ENCODE measurements at regions not wholly inside any gene's neighbourhood (a gene's known extent, or its start where the extent isn't known, plus 50 kb on each side); places are given as distances from the start of the nearest gene placed in this dataset.

DNA sequence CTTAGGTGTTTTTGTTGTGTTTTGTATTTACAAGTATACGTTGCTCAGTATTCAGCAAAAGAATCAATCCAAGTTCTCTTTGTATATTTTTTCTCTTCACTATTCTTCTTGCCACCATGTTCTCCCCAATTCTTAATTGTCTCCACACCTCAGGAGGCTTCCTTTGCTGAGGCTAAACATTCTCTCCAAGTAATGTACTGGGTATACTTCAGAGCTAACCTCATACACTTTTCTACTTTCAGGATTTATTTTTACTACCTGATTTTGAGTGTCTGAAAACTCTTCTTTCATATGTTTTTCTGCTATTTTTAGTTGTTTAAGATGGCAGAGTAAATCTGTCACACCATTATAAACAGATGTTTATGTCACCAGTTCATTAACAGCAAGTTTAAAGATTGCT is 354.8 kb upstream of the KCND2 start:
- 82% methylated on average over 1 of the region's 1 CpG for WGBS

DNA sequence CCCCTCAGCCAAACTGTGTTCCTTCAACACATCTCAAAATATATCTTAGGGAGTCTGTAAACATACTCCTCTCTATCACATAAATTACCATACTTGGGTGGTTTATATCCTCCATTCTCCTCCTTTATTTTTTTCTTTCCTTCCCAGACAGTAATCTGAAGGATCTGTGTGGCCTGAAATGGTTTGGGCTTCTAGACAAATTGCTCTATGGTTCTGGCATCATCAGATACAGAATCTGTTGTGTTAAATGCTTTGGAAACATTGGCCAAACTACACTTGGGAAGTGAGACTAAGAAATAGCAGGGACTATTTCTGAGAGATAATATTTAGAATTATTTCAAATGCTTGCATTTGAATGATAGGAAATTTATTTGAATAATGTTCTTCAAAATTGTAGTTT is 353.0 kb upstream of the KCND2 start:
- intact Hi-C loops (cut with DNase I) = no loop called here
- Histone ChIP-seq H3K36me3 (no peaks in the 10 kb centered on the region), H3K4me3 (no peak overlapping the region), H3K27ac (no peak overlapping the region), H3K27me3 (replicated peaks; ENCODE audit: insufficient read depth) (no peaks in the 10 kb centered on the region), H3K9me3 (no peaks in the 10 kb centered on the region), H3K4me1 (replicated peaks) (no peaks in the 10 kb centered on the region)
- no peak for DNase-seq (ENCODE audit: low spot score)
- TF ChIP-seq, protein P1, sequence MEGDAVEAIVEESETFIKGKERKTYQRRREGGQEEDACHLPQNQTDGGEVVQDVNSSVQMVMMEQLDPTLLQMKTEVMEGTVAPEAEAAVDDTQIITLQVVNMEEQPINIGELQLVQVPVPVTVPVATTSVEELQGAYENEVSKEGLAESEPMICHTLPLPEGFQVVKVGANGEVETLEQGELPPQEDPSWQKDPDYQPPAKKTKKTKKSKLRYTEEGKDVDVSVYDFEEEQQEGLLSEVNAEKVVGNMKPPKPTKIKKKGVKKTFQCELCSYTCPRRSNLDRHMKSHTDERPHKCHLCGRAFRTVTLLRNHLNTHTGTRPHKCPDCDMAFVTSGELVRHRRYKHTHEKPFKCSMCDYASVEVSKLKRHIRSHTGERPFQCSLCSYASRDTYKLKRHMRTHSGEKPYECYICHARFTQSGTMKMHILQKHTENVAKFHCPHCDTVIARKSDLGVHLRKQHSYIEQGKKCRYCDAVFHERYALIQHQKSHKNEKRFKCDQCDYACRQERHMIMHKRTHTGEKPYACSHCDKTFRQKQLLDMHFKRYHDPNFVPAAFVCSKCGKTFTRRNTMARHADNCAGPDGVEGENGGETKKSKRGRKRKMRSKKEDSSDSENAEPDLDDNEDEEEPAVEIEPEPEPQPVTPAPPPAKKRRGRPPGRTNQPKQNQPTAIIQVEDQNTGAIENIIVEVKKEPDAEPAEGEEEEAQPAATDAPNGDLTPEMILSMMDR (IDR thresholded peaks at IDR 0.05) = no peak
- TF ChIP-seq POLR2A (IDR thresholded peaks at IDR 0.05) (no peak), POLR2AphosphoS5 (IDR thresholded peaks at IDR 0.05) (no peak)

More for the DNA sequence above, 354.8 kb upstream of the KCND2 start:
- no peak for DNase-seq (ENCODE audit: low spot score)
- Histone ChIP-seq H3K36me3 (no peaks in the 10 kb centered on the region), H3K27ac (no peak overlapping the region), H3K27me3 (replicated peaks; ENCODE audit: insufficient read depth) (no peaks in the 10 kb centered on the region), H3K4me1 (replicated peaks) (no peaks in the 10 kb centered on the region), H3K4me3 (no peak overlapping the region), H3K9me3 (no peaks in the 10 kb centered on the region)
- TF ChIP-seq, protein P1 (IDR thresholded peaks at IDR 0.05) = no peak
- no peak for TF ChIP-seq POLR2A (IDR thresholded peaks at IDR 0.05)
- no peak for TF ChIP-seq POLR2AphosphoS5 (IDR thresholded peaks at IDR 0.05)
- intact Hi-C loops (cut with DNase I) = no loop called here

DNA sequence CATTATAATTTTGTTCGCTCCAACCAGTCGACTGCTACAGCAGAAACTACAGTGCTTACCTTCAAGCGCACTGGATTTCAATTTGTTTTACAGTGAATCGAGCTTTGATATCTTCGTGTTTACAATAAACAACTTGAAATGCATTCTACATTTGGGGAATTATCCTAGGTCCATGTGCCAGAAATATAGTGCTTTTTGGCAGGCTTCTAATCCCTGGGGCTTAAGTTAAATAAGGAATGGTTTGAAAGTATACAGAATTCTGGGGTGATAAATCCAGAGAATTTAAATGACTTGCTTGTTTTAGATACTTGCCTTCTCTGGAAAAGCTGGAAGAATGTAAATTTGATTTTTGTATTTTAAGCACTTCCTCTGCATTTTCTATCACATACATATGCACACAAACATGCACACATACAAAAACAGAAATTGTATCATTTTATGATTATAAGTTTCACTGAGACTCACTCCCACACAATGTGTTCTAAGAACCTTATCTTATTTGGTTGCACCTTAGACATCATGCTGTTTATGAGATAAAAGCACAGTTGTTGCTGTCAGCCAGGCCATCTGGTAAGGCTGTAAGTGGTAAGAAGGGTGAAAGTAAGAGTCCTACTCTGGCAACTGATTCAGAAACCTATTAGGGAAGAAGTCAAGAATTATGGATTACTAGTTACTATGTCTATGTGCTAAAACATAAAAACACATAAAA is 347.2 kb upstream of the KCND2 start:
- intact Hi-C loops (cut with DNase I) = no loop called here
- no peak overlapping the region for H3K27ac ChIP-seq
- no peaks in the 10 kb centered on the region for H3K4me1 ChIP-seq (replicated peaks)
- H3K27me3 ChIP-seq (replicated peaks; ENCODE audit: insufficient read depth) = no peaks in the 10 kb centered on the region
- no peak for DNase-seq (ENCODE audit: low spot score)
- TF ChIP-seq POLR2AphosphoS5 (IDR thresholded peaks at IDR 0.05) (no peak), POLR2A (IDR thresholded peaks at IDR 0.05) (no peak)
- TF ChIP-seq, protein P1 (IDR thresholded peaks at IDR 0.05) = no peak
- H3K36me3 ChIP-seq = no peaks in the 10 kb centered on the region
- H3K4me3 ChIP-seq = no peak overlapping the region
- no peaks in the 10 kb centered on the region for H3K9me3 ChIP-seq
- 88% methylated on average over 5 of the region's 5 CpGs for WGBS

DNA sequence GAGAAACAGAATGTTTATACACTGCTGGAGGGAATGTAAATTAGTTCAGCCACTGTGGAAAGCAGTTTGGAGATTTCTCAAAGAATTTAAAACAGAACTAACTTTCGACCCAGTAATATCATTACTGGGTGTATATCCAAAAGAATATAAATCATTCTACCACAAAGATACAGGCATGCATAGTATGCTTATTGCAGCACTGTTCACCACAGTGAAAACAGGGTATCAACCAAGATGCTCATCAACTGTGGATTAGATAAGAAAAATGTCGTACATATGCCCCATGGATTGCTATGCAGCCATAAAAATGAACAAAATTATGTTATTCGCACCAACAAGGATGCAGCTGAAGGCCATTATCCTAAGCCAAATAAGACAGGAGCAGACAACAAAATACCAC is 343.1 kb upstream of the KCND2 start:
- 81% methylated on average over 3 of the region's 3 CpGs for WGBS
- intact Hi-C loops (cut with DNase I) = no loop called here

More for the DNA sequence above, 343.1 kb upstream of the KCND2 start:
- TF ChIP-seq POLR2A (IDR thresholded peaks at IDR 0.05) (no peak), POLR2AphosphoS5 (IDR thresholded peaks at IDR 0.05) (no peak)
- TF ChIP-seq, protein P1 (IDR thresholded peaks at IDR 0.05) = no peak
- H3K9me3 ChIP-seq = no peaks in the 10 kb centered on the region
- DNase-seq (ENCODE audit: low spot score) = no peak
- no peaks in the 10 kb centered on the region for H3K36me3 ChIP-seq
- H3K4me1 ChIP-seq (replicated peaks) = no peaks in the 10 kb centered on the region
- H3K4me3 ChIP-seq = no peak overlapping the region
- H3K27me3 ChIP-seq (replicated peaks; ENCODE audit: insufficient read depth) = no peaks in the 10 kb centered on the region
- H3K27ac ChIP-seq = no peak overlapping the region
